ENCODE measurements at regions not wholly inside any gene's neighbourhood (a gene's known extent, or its start where the extent isn't known, plus 50 kb on each side); places are given as distances from the start of the nearest gene placed in this dataset.

- Histone ChIP-seq H3K36me3 (no peaks in the 10 kb centered on the region), H3K9ac (no peak overlapping the region), H3K27ac (no peak overlapping the region), H3K4me1 (no peaks in the 10 kb centered on the region), H3K79me2 (ENCODE audit: low read depth) (no peaks in the 10 kb centered on the region), H2AFZ (replicated peaks) (no peak overlapping the region), H4K20me1 (ENCODE audit: low read depth) (no peaks in the 10 kb centered on the region), H3F3A (ENCODE audit: low read depth) (no peaks in the 10 kb centered on the region), H3K9me3 (ENCODE audit: low read depth) (no peaks in the 10 kb centered on the region), H3K4me3 (no peak overlapping the region), H3K4me2 (no peak overlapping the region), H3K27me3 (no peaks in the 10 kb centered on the region)
- TF ChIP-seq EZH2 (IDR thresholded peaks at IDR 0.05) (no peak), CTCF (IDR thresholded peaks at IDR 0.05) (no peak), EZH2phosphoT487 (IDR thresholded peaks at IDR 0.05) (no peak)
- H3K36me3 Mint-ChIP-seq: no peaks in the 10 kb centered on the region
- H3K9me3 Mint-ChIP-seq: peaks cover 14% of the 10 kb centered on the region
- peaks cover 8% of the 10 kb centered on the region for H3K27me3 Mint-ChIP-seq (ENCODE audit: insufficient read depth, low read depth)
- no peak overlapping the region for H3K4me3 Mint-ChIP-seq
- no peak overlapping the region for H3K27ac Mint-ChIP-seq
- peaks cover 2% of the 10 kb centered on the region for H3K4me1 Mint-ChIP-seq
- no peak for DNase-seq (ENCODE audit: low spot score)
These were observed 81.5 kb upstream of the SORBS2 start for GRCh38 chr4:185893500-185893899.

GRCh38 chr4:185894481-185894880, 82.5 kb upstream of the SORBS2 start:
- Histone ChIP-seq H3K4me3 (no peak overlapping the region), H2AFZ (replicated peaks) (no peak overlapping the region), H3K4me1 (no peaks in the 10 kb centered on the region), H3K9ac (no peak overlapping the region), H3K79me2 (ENCODE audit: low read depth) (no peaks in the 10 kb centered on the region), H3K27ac (no peak overlapping the region), H3F3A (ENCODE audit: low read depth) (no peaks in the 10 kb centered on the region), H3K4me2 (no peak overlapping the region), H3K9me3 (ENCODE audit: low read depth) (no peaks in the 10 kb centered on the region), H3K36me3 (no peaks in the 10 kb centered on the region), H4K20me1 (ENCODE audit: low read depth) (no peaks in the 10 kb centered on the region), H3K27me3 (no peaks in the 10 kb centered on the region)
- peaks cover 8% of the 10 kb centered on the region for H3K27me3 Mint-ChIP-seq (ENCODE audit: insufficient read depth, low read depth)
- no peak for DNase-seq (ENCODE audit: low spot score)
- H3K27ac Mint-ChIP-seq: no peak overlapping the region
- no peak overlapping the region for H3K4me3 Mint-ChIP-seq
- H3K36me3 Mint-ChIP-seq: no peaks in the 10 kb centered on the region
- TF ChIP-seq EZH2 (IDR thresholded peaks at IDR 0.05) (no peak), CTCF (IDR thresholded peaks at IDR 0.05) (no peak), EZH2phosphoT487 (IDR thresholded peaks at IDR 0.05) (no peak)
- peaks cover 10% of the 10 kb centered on the region for H3K9me3 Mint-ChIP-seq
- H3K4me1 Mint-ChIP-seq: peaks cover 3% of the 10 kb centered on the region

GRCh38 chr4:185895351-185895750, 83.4 kb upstream of the SORBS2 start:
- no peaks in the 10 kb centered on the region for H3K4me1 ChIP-seq
- H3K4me3 ChIP-seq: no peak overlapping the region
- Mint-ChIP-seq H3K4me1 (peaks cover 3% of the 10 kb centered on the region), H3K36me3 (no peaks in the 10 kb centered on the region), H3K27me3 (ENCODE audit: insufficient read depth, low read depth) (peaks cover 6% of the 10 kb centered on the region), H3K9me3 (peaks cover 10% of the 10 kb centered on the region), H3K4me3 (no peak overlapping the region), H3K27ac (no peak overlapping the region)
- H3K9me3 ChIP-seq (ENCODE audit: low read depth): no peaks in the 10 kb centered on the region
- no peaks in the 10 kb centered on the region for H3K79me2 ChIP-seq (ENCODE audit: low read depth)
- no peaks in the 10 kb centered on the region for H4K20me1 ChIP-seq (ENCODE audit: low read depth)
- H3K27ac ChIP-seq: no peak overlapping the region
- no peak overlapping the region for H3K4me2 ChIP-seq
- TF ChIP-seq CTCF (IDR thresholded peaks at IDR 0.05): no peak
- no peak for TF ChIP-seq EZH2 (IDR thresholded peaks at IDR 0.05)
- TF ChIP-seq EZH2phosphoT487 (IDR thresholded peaks at IDR 0.05): no peak
- no peak overlapping the region for H3K9ac ChIP-seq
- no peaks in the 10 kb centered on the region for H3K36me3 ChIP-seq
- no peak for DNase-seq (ENCODE audit: low spot score)
- no peak overlapping the region for H2AFZ ChIP-seq (replicated peaks)
- no peaks in the 10 kb centered on the region for H3F3A ChIP-seq (ENCODE audit: low read depth)
- H3K27me3 ChIP-seq: no peaks in the 10 kb centered on the region

Data from neural progenitor cell (in vitro differentiated cells).